ENCODE measurements at regions not wholly inside any gene's neighbourhood (a gene's known extent, or its start where the extent isn't known, plus 50 kb on each side); places are given as distances from the start of the nearest gene placed in this dataset.

GRCh38 chr10:98323221-98324164 lies 55.5 kb upstream of the LOXL4 start:
- no TSS peak for BruUV-seq (replicated peaks)
- ChIA-PET SMC1A (ENCODE audit: uncharacterized antibody, unreplicated experiment) (no interaction called here), CTCF (interaction anchor here (0.7 to 2.2 kb wide), 3 partner anchors 9 to 38 kb away, joined by 3 to 8 read pairs (median 4); no protein-coding TSS in a partner anchor), RAD21 (ENCODE audit: unreplicated experiment) (interaction anchor here (1.4 kb wide), 1 partner anchor 154 kb away, joined by 4 read pairs; no protein-coding TSS in a partner anchor), POLR2A (no interaction called here)
- Histone ChIP-seq H3K27ac (ENCODE audit: control insufficient read depth, insufficient read depth) (no peak overlapping the region), H3K9ac (ENCODE audit: control insufficient read depth, insufficient read depth, low read length) (no peak overlapping the region), H3K27me3 (replicated peaks in 1 of 2; ENCODE audit: control insufficient read depth in 2 of 2, insufficient read depth in 2 of 2, low read length in 1 of 2) (peaks cover 0 to 3% of the 10 kb centered on the region in 2 experiments; a peak in 1 of 4 replicates), H3K4me3 (no peak overlapping the region), H3K9me3 (replicated peaks; ENCODE audit: control insufficient read depth, insufficient read depth, low read length) (peaks cover under 1% of the 10 kb centered on the region; the same call in 2 of the 3 replicates), H3K4me2 (ENCODE audit: control insufficient read depth, insufficient read depth) (no peak overlapping the region), H2AFZ (ENCODE audit: control insufficient read depth, low read depth, low read length) (no peak overlapping the region), H3K36me3 (ENCODE audit: control insufficient read depth in 2 of 2, insufficient read depth in 2 of 2, low read length in 1 of 2) (no peaks in the 10 kb centered on the region), H3K79me2 (ENCODE audit: control insufficient read depth, insufficient read depth, low read length) (no peaks in the 10 kb centered on the region), H3K4me1 (ENCODE audit: control insufficient read depth, insufficient read depth, low read length) (no peaks in the 10 kb centered on the region), H4K20me1 (ENCODE audit: control insufficient read depth, insufficient read depth) (no peaks in the 10 kb centered on the region)
- FAIRE-seq: no peak
- in situ Hi-C loops (cut with MboI) (no loop called here), intact Hi-C loops (cut with micrococcal nuclease; ENCODE audit: unreplicated experiment) (no loop called here)
- DNase-seq (ENCODE audit: low read depth, low spot score): no peak
- peak; percentile 48 for ATAC-seq
- TF ChIP-seq ZNF207 (IDR thresholded peaks at IDR 0.05; ENCODE audit: borderline replicate concordance) (no peak), FOS (IDR thresholded peaks at IDR 0.05; ENCODE audit: borderline replicate concordance, extremely low read depth, insufficient read length) (no peak), PKNOX1 (IDR thresholded peaks at IDR 0.05) (no peak), NFYA (IDR thresholded peaks at IDR 0.05; ENCODE audit: borderline replicate concordance, low read depth, low read length) (no peak)
- TF ChIP-seq, protein P1, sequence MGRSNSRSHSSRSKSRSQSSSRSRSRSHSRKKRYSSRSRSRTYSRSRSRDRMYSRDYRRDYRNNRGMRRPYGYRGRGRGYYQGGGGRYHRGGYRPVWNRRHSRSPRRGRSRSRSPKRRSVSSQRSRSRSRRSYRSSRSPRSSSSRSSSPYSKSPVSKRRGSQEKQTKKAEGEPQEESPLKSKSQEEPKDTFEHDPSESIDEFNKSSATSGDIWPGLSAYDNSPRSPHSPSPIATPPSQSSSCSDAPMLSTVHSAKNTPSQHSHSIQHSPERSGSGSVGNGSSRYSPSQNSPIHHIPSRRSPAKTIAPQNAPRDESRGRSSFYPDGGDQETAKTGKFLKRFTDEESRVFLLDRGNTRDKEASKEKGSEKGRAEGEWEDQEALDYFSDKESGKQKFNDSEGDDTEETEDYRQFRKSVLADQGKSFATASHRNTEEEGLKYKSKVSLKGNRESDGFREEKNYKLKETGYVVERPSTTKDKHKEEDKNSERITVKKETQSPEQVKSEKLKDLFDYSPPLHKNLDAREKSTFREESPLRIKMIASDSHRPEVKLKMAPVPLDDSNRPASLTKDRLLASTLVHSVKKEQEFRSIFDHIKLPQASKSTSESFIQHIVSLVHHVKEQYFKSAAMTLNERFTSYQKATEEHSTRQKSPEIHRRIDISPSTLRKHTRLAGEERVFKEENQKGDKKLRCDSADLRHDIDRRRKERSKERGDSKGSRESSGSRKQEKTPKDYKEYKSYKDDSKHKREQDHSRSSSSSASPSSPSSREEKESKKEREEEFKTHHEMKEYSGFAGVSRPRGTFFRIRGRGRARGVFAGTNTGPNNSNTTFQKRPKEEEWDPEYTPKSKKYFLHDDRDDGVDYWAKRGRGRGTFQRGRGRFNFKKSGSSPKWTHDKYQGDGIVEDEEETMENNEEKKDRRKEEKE (IDR thresholded peaks at IDR 0.05): no peak
- 30% methylated on average over 4 of the region's 4 CpGs for WGBS (ENCODE audit: insufficient coverage, insufficient replicate concordance, low lambda C conversion rate, missing lambda C conversion rate)
